Mesothelial cell of epicardium (in vitro differentiated cells): ENCODE measurements at regions not wholly inside any gene's neighbourhood (a gene's known extent, or its start where the extent isn't known, plus 50 kb on each side); places are given as distances from the start of the nearest gene placed in this dataset.

Source experiments
- DNase-seq, 2 experiments: peaks; one replicate each; pipeline ENCODE4 v3.0.0; 2021; ENCODE audit warnings: low spot score in 2 of 2; ENCODE audit not compliant: unreplicated experiment in 2 of 2
- H3K27ac Mint-ChIP-seq: 2 replicates; pipeline ENCODE4 v1.8.0; 2021; ENCODE audit warnings: mixed read lengths
- H3K27me3 Mint-ChIP-seq: 2 replicates; pipeline ENCODE4 v1.8.0; 2021; ENCODE audit warnings: low read depth, mixed read lengths
- H3K36me3 Mint-ChIP-seq: 2 replicates; pipeline ENCODE4 v1.8.0; 2021; ENCODE audit warnings: mixed read lengths
- H3K4me1 Mint-ChIP-seq: 2 replicates; pipeline ENCODE4 v1.8.0; 2021; ENCODE audit warnings: mixed read lengths
- H3K4me3 Mint-ChIP-seq: 2 replicates; pipeline ENCODE4 v1.8.0; 2021; ENCODE audit warnings: mild to moderate bottlenecking, moderate library complexity, mixed read lengths
- H3K9me3 Mint-ChIP-seq: 2 replicates; pipeline ENCODE4 v1.8.0; 2021; ENCODE audit warnings: mixed read lengths
- CTCF ChIP-seq: fragments of 200-600 bp; sonication (generic); IDR thresholded peaks from one replicate; pipeline ENCODE4 v1.5.0; 2021; ENCODE audit warnings: antibody characterized with exemption; ENCODE audit not compliant: unreplicated experiment

GRCh38 chr2:236896688-236897087, 189.0 kb upstream of the COPS8 start:
- H3K4me3 Mint-ChIP-seq: no peak overlapping the region
- no peaks in the 10 kb centered on the region for H3K9me3 Mint-ChIP-seq
- H3K27me3 Mint-ChIP-seq: no peaks in the 10 kb centered on the region
- DNase-seq: no peak
- TF ChIP-seq CTCF: no peak
- H3K36me3 Mint-ChIP-seq: no peaks in the 10 kb centered on the region
- H3K4me1 Mint-ChIP-seq: peaks cover 61% of the 10 kb centered on the region
- peak overlapping the region; percentile 25 for H3K27ac Mint-ChIP-seq

GRCh38 chr2:236899146-236899545, 186.5 kb upstream of the COPS8 start:
- H3K4me3 Mint-ChIP-seq: no peak overlapping the region
- no peaks in the 10 kb centered on the region for H3K27me3 Mint-ChIP-seq
- no peak overlapping the region for H3K27ac Mint-ChIP-seq
- H3K36me3 Mint-ChIP-seq: no peaks in the 10 kb centered on the region
- H3K9me3 Mint-ChIP-seq: no peaks in the 10 kb centered on the region
- no peak for DNase-seq
- no peak for TF ChIP-seq CTCF
- peaks cover 50% of the 10 kb centered on the region for H3K4me1 Mint-ChIP-seq

GRCh38 chr2:236899950-236900640, 185.6 kb upstream of the COPS8 start:
- peaks cover 43% of the 10 kb centered on the region for H3K4me1 Mint-ChIP-seq
- H3K27ac Mint-ChIP-seq: no peak overlapping the region
- no peaks in the 10 kb centered on the region for H3K27me3 Mint-ChIP-seq
- TF ChIP-seq CTCF: no peak
- no peaks in the 10 kb centered on the region for H3K36me3 Mint-ChIP-seq
- no peak for DNase-seq
- H3K4me3 Mint-ChIP-seq: no peak overlapping the region
- no peaks in the 10 kb centered on the region for H3K9me3 Mint-ChIP-seq

GRCh38 chr2:236901956-236902355, 183.7 kb upstream of the COPS8 start:
- no peak for DNase-seq
- TF ChIP-seq CTCF: no peak
- Mint-ChIP-seq H3K9me3 (no peaks in the 10 kb centered on the region), H3K27me3 (no peaks in the 10 kb centered on the region), H3K36me3 (no peaks in the 10 kb centered on the region), H3K27ac (no peak overlapping the region), H3K4me3 (no peak overlapping the region), H3K4me1 (peaks cover 34% of the 10 kb centered on the region)

GRCh38 chr2:236903978-236904377, 181.7 kb upstream of the COPS8 start:
- Mint-ChIP-seq H3K4me3 (no peak overlapping the region), H3K36me3 (no peaks in the 10 kb centered on the region), H3K27ac (no peak overlapping the region), H3K9me3 (no peaks in the 10 kb centered on the region), H3K27me3 (no peaks in the 10 kb centered on the region), H3K4me1 (peaks cover 34% of the 10 kb centered on the region)
- no peak for TF ChIP-seq CTCF
- DNase-seq: no peak
